OCI-LY1 (cell line): ENCODE measurements at regions not wholly inside any gene's neighbourhood (a gene's known extent, or its start where the extent isn't known, plus 50 kb on each side); places are given as distances from the start of the nearest gene placed in this dataset.
"Not testable (repeated sequence)": the region's sequence is repeated elsewhere in the genome, so short reads cannot be mapped to it uniquely, and the experiment has no call there.

Experiments
- CTCF ChIP-seq: fragments of 200-600 bp; sonication (generic), shearing (Covaris generic); IDR thresholded peaks from 2 replicates; pipeline ENCODE4 v1.5.1; 2017; ENCODE audit warnings: mild to moderate bottlenecking, antibody characterized with exemption, low read length, moderate library complexity, mixed read lengths
- EZH2 ChIP-seq: fragments of 200-600 bp; sonication (generic), shearing (Covaris generic); IDR thresholded peaks from 2 replicates; pipeline ENCODE4 v1.8.0; 2017; ENCODE audit warnings: borderline replicate concordance, mixed run types, mild to moderate bottlenecking, antibody characterized with exemption, low read length, moderate library complexity, mixed read lengths

- not testable (repeated sequence) for TF ChIP-seq CTCF, EZH2
Measured at GRCh38 chr14:105752420-105752819, 226.0 kb downstream of the TMEM121 start.
